ENCODE measurements at regions not wholly inside any gene's neighbourhood (a gene's known extent, or its start where the extent isn't known, plus 50 kb on each side); places are given as distances from the start of the nearest gene placed in this dataset. TPM values are rescaled to one million over a fixed set of nuclear protein-coding genes. Genes with fewer than 3 reads are reported as not detected.

DNA sequence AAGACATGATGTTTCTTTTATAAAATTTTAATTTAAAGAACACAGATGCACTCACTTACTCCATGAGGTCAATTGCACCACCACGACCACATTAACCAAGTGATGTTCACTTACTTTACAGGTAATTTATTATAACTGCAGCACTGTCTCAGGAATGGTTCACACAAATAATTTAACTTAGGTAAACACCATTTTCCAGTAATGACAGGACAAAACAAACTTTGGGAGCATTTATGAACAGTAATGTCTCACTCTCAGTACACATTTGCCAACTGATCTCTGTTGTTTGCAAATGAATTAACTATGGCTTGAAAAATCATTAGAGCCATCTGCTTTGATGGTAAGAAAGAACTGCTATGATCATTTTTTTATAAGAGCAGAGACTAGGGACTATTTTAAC, 150.4 kb downstream of the ETV1 start (continued):
- TF ChIP-seq, protein P1, sequence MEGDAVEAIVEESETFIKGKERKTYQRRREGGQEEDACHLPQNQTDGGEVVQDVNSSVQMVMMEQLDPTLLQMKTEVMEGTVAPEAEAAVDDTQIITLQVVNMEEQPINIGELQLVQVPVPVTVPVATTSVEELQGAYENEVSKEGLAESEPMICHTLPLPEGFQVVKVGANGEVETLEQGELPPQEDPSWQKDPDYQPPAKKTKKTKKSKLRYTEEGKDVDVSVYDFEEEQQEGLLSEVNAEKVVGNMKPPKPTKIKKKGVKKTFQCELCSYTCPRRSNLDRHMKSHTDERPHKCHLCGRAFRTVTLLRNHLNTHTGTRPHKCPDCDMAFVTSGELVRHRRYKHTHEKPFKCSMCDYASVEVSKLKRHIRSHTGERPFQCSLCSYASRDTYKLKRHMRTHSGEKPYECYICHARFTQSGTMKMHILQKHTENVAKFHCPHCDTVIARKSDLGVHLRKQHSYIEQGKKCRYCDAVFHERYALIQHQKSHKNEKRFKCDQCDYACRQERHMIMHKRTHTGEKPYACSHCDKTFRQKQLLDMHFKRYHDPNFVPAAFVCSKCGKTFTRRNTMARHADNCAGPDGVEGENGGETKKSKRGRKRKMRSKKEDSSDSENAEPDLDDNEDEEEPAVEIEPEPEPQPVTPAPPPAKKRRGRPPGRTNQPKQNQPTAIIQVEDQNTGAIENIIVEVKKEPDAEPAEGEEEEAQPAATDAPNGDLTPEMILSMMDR (conservative IDR thresholded peaks at IDR 0.05; ENCODE audit: low read depth in 2 of 2) = no peak

Small RNAs in the stretch of these regions (small RNA-seq; reads per million reads assigned to genes)
- not detected for gene RN7SKP228 (ENCODE audit: low replicate concordance)

Measured in GM23338 (cell line).